ENCODE measurements at regions not wholly inside any gene's neighbourhood (a gene's known extent, or its start where the extent isn't known, plus 50 kb on each side); places are given as distances from the start of the nearest gene placed in this dataset.

DNA sequence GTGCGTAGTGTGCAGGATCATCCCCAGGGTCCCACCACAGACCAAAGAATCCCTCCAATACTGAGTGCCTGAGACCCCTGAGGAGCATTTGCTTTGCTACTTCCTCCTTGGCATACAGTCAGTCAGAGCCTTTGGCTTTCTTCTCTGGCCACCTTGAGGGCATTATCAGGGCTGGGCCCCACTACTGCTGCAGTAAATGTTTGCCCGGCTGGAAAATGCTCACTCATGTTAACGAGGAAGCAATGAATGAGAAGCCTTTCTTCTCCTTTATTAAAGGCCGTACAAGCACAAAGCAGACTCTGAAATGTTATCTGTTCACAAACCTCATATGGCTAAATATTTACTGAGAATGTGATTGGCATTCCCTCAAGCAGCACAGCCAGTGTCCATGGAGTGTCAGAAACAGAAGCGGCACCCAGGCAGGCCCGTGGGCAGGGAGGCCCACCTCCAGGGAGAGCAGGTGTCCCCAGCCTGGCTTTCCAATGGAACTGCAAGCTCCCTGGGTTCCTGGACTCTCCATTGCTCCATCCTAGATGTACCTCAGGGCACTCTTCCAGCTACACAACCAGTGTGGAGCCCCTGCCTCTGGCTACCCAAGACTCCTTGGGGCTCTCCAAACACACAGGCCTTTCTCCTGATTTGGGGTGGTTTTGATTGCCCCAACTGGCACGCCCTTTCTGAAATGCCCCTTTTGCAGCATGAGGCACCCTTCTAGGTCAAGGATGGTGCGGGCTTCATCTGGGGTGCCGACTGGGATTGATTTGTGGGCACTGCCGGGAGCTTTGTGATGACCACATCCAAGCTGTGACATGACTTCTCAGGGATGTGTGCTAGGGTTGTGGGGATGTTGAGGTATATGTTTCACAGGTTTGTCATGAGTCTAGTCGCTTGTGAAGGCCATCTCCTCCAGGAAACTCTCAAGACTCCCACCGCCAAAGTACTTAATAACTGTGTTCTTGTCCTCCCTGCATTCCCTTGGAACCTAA is 195.6 kb downstream of the FAM43A start:
- Histone ChIP-seq H3K4me2 (ENCODE audit: low read length, poor library complexity, severe bottlenecking) (no peak overlapping the region), H3K23ac (ENCODE audit: low read length in 2 of 2) (no peak overlapping the region), H3K4ac (ENCODE audit: low read depth in 1 of 2, low read length in 2 of 2) (no peak overlapping the region), H2AK5ac (ENCODE audit: low read length, severe bottlenecking) (no peak overlapping the region), H3K27me3 (ENCODE audit: control insufficient read depth in 1 of 2, insufficient read depth in 1 of 2, low read length in 2 of 2) (peaks cover 0 to 39% of the 10 kb centered on the region in 2 experiments), H4K91ac (ENCODE audit: low read length) (no peak overlapping the region), H4K8ac (ENCODE audit: low read length) (no peak overlapping the region), H3K4me3 (ENCODE audit: insufficient read depth in 1 of 2, low read depth in 1 of 2, low read length in 2 of 2) (no peak overlapping the region), H3K18ac (ENCODE audit: low read depth in 1 of 2, low read length in 2 of 2) (no peak overlapping the region), H3K9me3 (ENCODE audit: control insufficient read depth, low read length) (peaks cover 10% of the 10 kb centered on the region), H3K79me1 (replicated peaks; ENCODE audit: low read length, poor library complexity, severe bottlenecking) (no peaks in the 10 kb centered on the region), H3K4me1 (ENCODE audit: control insufficient read depth, insufficient read depth, low read depth, low read length) (peaks cover 1% of the 10 kb centered on the region), H2BK120ac (ENCODE audit: low read depth, low read length) (no peak overlapping the region), H3K36me3 (ENCODE audit: control insufficient read depth in 1 of 2, insufficient read depth in 2 of 2, low read depth in 1 of 2, low read length in 2 of 2) (no peaks in the 10 kb centered on the region), H2BK15ac (ENCODE audit: low read depth, poor library complexity, severe bottlenecking) (no peak overlapping the region), H3K27ac (ENCODE audit: low read length, poor library complexity, severe bottlenecking) (no peak overlapping the region), H2AFZ (ENCODE audit: low read depth, low read length) (no peak overlapping the region), H3K14ac (ENCODE audit: low read length in 2 of 2) (no peak overlapping the region), H3K9ac (ENCODE audit: low read length) (no peak overlapping the region), H2BK12ac (ENCODE audit: low read length in 2 of 2) (no peak overlapping the region), H2BK5ac (ENCODE audit: low read depth, low read length, poor library complexity, severe bottlenecking) (no peak overlapping the region)
- 87% methylated on average over 11 of the region's 12 CpGs for WGBS
- no peak for DNase-seq

GRCh38 chr3:194884649-194885315 is 199.1 kb downstream of the FAM43A start:
- Histone ChIP-seq H2BK5ac (ENCODE audit: low read depth, low read length, poor library complexity, severe bottlenecking) (no peak overlapping the region), H3K4me1 (ENCODE audit: control insufficient read depth, insufficient read depth, low read depth, low read length) (peaks cover 1% of the 10 kb centered on the region), H3K9ac (ENCODE audit: low read length) (no peak overlapping the region), H3K4me2 (ENCODE audit: low read length, poor library complexity, severe bottlenecking) (no peak overlapping the region), H4K8ac (ENCODE audit: low read length) (no peak overlapping the region), H2AFZ (ENCODE audit: low read depth, low read length) (no peak overlapping the region), H3K23ac (ENCODE audit: low read length in 2 of 2) (no peak overlapping the region), H2BK12ac (ENCODE audit: low read length in 2 of 2) (no peak overlapping the region), H2BK15ac (ENCODE audit: low read depth, poor library complexity, severe bottlenecking) (no peak overlapping the region), H3K79me1 (replicated peaks; ENCODE audit: low read length, poor library complexity, severe bottlenecking) (no peaks in the 10 kb centered on the region), H3K27ac (ENCODE audit: low read length, poor library complexity, severe bottlenecking) (no peak overlapping the region), H4K91ac (ENCODE audit: low read length) (no peak overlapping the region), H3K14ac (ENCODE audit: low read length in 2 of 2) (no peak overlapping the region), H3K27me3 (ENCODE audit: control insufficient read depth in 1 of 2, insufficient read depth in 1 of 2, low read length in 2 of 2) (peaks cover 0 to 19% of the 10 kb centered on the region in 2 experiments), H3K36me3 (ENCODE audit: control insufficient read depth in 1 of 2, insufficient read depth in 2 of 2, low read depth in 1 of 2, low read length in 2 of 2) (no peaks in the 10 kb centered on the region), H3K4ac (ENCODE audit: low read depth in 1 of 2, low read length in 2 of 2) (no peak overlapping the region), H2AK5ac (ENCODE audit: low read length, severe bottlenecking) (no peak overlapping the region), H3K18ac (ENCODE audit: low read depth in 1 of 2, low read length in 2 of 2) (no peak overlapping the region), H2BK120ac (ENCODE audit: low read depth, low read length) (no peak overlapping the region), H3K9me3 (ENCODE audit: control insufficient read depth, low read length) (peaks cover 10% of the 10 kb centered on the region), H3K4me3 (ENCODE audit: insufficient read depth in 1 of 2, low read depth in 1 of 2, low read length in 2 of 2) (no peak overlapping the region)
- DNase-seq, result no peak
- WGBS, result 80% methylated on average over 6 of the region's 6 CpGs

DNA sequence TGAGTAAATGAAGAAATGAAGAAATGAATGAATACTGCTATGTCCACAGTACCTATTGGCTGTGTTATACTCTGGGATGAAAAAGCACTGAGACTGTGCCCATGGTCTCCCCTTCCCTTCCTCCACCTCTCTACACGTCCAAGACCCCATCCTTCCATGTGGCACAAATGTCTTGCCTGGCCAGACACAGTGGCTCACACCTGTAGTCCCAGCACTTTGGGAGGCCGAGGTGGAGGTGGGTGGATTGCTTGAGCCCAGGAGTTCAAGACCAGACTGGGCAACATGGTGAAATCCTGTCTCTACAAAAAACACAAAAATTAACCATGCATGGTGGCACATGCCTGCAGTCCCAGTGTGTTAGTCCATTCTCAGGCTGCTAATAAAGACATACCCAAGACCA is 200.1 kb downstream of the FAM43A start:
- Histone ChIP-seq H3K27me3 (ENCODE audit: control insufficient read depth in 1 of 2, insufficient read depth in 1 of 2, low read length in 2 of 2) (peaks cover 0 to 12% of the 10 kb centered on the region in 2 experiments), H2BK120ac (ENCODE audit: low read depth, low read length) (no peak overlapping the region), H3K14ac (ENCODE audit: low read length in 2 of 2) (no peak overlapping the region), H3K4me1 (ENCODE audit: control insufficient read depth, insufficient read depth, low read depth, low read length) (peaks cover 1% of the 10 kb centered on the region), H3K23ac (ENCODE audit: low read length in 2 of 2) (no peak overlapping the region), H3K27ac (ENCODE audit: low read length, poor library complexity, severe bottlenecking) (no peak overlapping the region), H2BK12ac (ENCODE audit: low read length in 2 of 2) (no peak overlapping the region), H2BK15ac (ENCODE audit: low read depth, poor library complexity, severe bottlenecking) (no peak overlapping the region), H3K4ac (ENCODE audit: low read depth in 1 of 2, low read length in 2 of 2) (no peak overlapping the region), H3K4me2 (ENCODE audit: low read length, poor library complexity, severe bottlenecking) (no peak overlapping the region), H4K91ac (ENCODE audit: low read length) (no peak overlapping the region), H2AFZ (ENCODE audit: low read depth, low read length) (no peak overlapping the region), H3K9me3 (ENCODE audit: control insufficient read depth, low read length) (peaks cover 10% of the 10 kb centered on the region), H4K8ac (ENCODE audit: low read length) (no peak overlapping the region), H3K36me3 (ENCODE audit: control insufficient read depth in 1 of 2, insufficient read depth in 2 of 2, low read depth in 1 of 2, low read length in 2 of 2) (no peaks in the 10 kb centered on the region), H3K4me3 (ENCODE audit: insufficient read depth in 1 of 2, low read depth in 1 of 2, low read length in 2 of 2) (no peak overlapping the region), H3K18ac (ENCODE audit: low read depth in 1 of 2, low read length in 2 of 2) (no peak overlapping the region), H3K79me1 (replicated peaks; ENCODE audit: low read length, poor library complexity, severe bottlenecking) (no peaks in the 10 kb centered on the region), H2AK5ac (ENCODE audit: low read length, severe bottlenecking) (no peak overlapping the region), H3K9ac (ENCODE audit: low read length) (no peak overlapping the region), H2BK5ac (ENCODE audit: low read depth, low read length, poor library complexity, severe bottlenecking) (no peak overlapping the region)
- WGBS, result 79% methylated on average over 2 of the region's 2 CpGs
- DNase-seq, result no peak

DNA sequence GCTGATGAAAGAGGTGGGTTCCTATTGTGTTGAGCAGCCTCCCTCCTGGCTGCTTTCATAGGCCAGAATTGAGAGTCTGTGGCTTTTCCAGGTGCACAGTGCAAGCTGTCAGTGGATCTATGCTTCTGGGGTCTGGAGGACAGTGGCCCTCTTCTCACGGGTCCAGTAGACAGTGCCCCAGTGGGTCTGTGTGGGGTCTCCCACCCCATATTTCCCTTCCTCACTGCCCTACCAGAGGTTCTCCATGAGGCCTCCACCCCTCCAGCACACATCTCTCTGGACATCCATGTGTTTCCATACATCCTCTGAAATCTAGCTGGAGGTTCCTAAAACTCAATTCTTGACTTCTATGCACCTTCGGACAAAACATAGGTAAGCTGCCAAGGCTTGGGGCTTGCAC is 201.2 kb downstream of the FAM43A start:
- 99% methylated on average over 2 of the region's 2 CpGs for WGBS
- Histone ChIP-seq H3K14ac (ENCODE audit: low read length in 2 of 2) (no peak overlapping the region), H4K91ac (ENCODE audit: low read length) (no peak overlapping the region), H3K36me3 (ENCODE audit: control insufficient read depth in 1 of 2, insufficient read depth in 2 of 2, low read depth in 1 of 2, low read length in 2 of 2) (no peaks in the 10 kb centered on the region), H3K23ac (ENCODE audit: low read length in 2 of 2) (no peak overlapping the region), H3K9me3 (ENCODE audit: control insufficient read depth, low read length) (peaks cover 10% of the 10 kb centered on the region), H3K4me2 (ENCODE audit: low read length, poor library complexity, severe bottlenecking) (no peak overlapping the region), H3K79me1 (replicated peaks; ENCODE audit: low read length, poor library complexity, severe bottlenecking) (no peaks in the 10 kb centered on the region), H3K4ac (ENCODE audit: low read depth in 1 of 2, low read length in 2 of 2) (no peak overlapping the region), H3K27ac (ENCODE audit: low read length, poor library complexity, severe bottlenecking) (no peak overlapping the region), H2BK15ac (ENCODE audit: low read depth, poor library complexity, severe bottlenecking) (no peak overlapping the region), H4K8ac (ENCODE audit: low read length) (no peak overlapping the region), H3K4me1 (ENCODE audit: control insufficient read depth, insufficient read depth, low read depth, low read length) (no peaks in the 10 kb centered on the region), H3K18ac (ENCODE audit: low read depth in 1 of 2, low read length in 2 of 2) (no peak overlapping the region), H2BK12ac (ENCODE audit: low read length in 2 of 2) (no peak overlapping the region), H3K27me3 (ENCODE audit: control insufficient read depth in 1 of 2, insufficient read depth in 1 of 2, low read length in 2 of 2) (peaks cover 0 to 3% of the 10 kb centered on the region in 2 experiments), H2AFZ (ENCODE audit: low read depth, low read length) (no peak overlapping the region), H2AK5ac (ENCODE audit: low read length, severe bottlenecking) (no peak overlapping the region), H2BK120ac (ENCODE audit: low read depth, low read length) (no peak overlapping the region), H3K4me3 (ENCODE audit: insufficient read depth in 1 of 2, low read depth in 1 of 2, low read length in 2 of 2) (no peak overlapping the region), H2BK5ac (ENCODE audit: low read depth, low read length, poor library complexity, severe bottlenecking) (no peak overlapping the region), H3K9ac (ENCODE audit: low read length) (no peak overlapping the region)
- no peak for DNase-seq

Measured in mesenchymal stem cell (in vitro differentiated cells and primary cell).